NOMO-1 treated with DMSO at 0.1 percent for 48 hours (cell line): ENCODE measurements at regions not wholly inside any gene's neighbourhood (a gene's known extent, or its start where the extent isn't known, plus 50 kb on each side); places are given as distances from the start of the nearest gene placed in this dataset.

Experiments
- DNase-seq: peaks from one replicate; lab custom pipeline; 2025; ENCODE audit not compliant: unreplicated experiment; lab: John Stamatoyannopoulos, UW

GRCh38 chr4:96166806-96167205 lies 326.9 kb downstream of the PDHA2 start:
- no peak for DNase-seq

- no peak for DNase-seq
Observed at GRCh38 chr4:96170198-96170597, 330.3 kb downstream of the PDHA2 start.

DNA sequence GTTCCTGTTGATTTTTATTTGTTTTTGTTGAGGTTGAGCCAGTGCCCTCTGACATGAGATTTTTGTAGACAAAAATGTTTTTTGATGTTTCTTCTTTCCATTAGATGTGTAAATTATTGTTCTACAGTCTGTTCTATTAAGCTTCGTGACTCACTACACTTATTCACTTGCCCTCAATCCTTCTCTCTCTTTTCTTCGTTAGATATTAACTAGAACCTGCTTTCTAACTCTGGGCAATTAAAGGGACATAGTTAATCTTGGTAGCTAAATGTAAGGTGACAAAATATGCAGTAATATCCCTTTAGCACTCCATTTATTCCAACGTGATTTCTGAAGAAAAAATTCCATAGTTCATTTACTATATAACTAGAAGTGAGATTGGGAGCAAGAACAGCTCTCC lies 333.9 kb downstream of the PDHA2 start:
- no peak for DNase-seq

- DNase-seq, result no peak
Observed at GRCh38 chr4:96175871-96176270, 336.0 kb downstream of the PDHA2 start.

GRCh38 chr4:96183611-96184010 lies 343.7 kb downstream of the PDHA2 start:
- no peak for DNase-seq

DNA sequence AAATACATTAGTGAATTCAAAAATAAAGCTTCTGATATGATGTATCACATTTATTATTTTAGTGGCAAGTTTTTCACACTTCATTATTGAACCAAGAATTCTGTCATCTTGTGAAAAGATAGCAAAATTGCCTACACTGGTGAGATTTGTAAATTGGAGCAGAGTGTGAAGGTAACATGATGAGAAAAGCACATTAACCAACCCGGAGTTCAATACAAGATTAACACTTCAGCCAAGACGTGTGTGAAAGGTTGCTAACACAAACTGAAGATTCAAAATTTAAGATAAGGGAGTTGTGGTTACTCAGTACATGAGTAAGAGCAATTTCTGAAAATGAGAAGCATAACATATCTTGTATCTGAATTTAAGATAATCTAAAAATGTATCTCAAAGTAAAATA lies 346.7 kb downstream of the PDHA2 start:
- no peak for DNase-seq

DNA sequence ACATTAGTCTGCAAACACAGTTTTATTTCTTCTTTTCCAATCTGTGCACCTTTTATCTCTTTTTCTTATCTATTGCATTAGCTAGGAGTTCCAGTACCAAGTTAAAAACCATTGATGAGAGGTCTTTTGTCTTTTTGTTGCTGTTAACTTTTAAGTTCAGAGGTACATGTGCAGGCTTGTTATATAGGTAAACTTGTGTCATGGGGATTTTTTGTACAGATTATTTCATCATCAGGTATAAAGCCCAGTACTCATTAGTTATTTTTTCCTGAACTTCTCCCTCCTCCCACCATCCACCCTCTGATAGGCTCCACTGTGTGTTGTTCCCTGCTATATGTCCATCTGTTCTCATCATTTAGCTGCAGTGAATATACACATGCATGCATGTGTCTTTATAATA lies 349.9 kb downstream of the PDHA2 start:
- DNase-seq, result no peak

- no peak for DNase-seq
Observed at GRCh38 chr4:96193061-96193460, 353.2 kb downstream of the PDHA2 start.

DNA sequence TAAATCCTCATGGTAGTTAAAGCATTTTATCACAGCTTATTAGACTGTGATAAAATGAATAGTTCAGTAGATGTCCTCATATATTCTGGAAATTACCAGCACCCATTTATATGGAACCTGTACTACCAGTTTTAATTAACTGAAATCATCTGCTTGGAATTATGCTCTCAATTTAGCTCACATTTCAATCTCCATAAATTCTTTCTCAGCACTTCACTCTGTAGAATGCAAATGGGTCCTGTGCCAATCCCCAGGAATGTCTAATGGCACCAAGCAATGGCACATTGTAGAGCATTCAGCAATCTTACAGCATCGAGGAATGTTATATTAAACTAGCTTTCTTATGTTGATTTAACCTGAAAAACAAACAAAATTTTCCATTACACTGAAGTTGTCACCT lies 355.1 kb downstream of the PDHA2 start:
- no peak for DNase-seq

DNA sequence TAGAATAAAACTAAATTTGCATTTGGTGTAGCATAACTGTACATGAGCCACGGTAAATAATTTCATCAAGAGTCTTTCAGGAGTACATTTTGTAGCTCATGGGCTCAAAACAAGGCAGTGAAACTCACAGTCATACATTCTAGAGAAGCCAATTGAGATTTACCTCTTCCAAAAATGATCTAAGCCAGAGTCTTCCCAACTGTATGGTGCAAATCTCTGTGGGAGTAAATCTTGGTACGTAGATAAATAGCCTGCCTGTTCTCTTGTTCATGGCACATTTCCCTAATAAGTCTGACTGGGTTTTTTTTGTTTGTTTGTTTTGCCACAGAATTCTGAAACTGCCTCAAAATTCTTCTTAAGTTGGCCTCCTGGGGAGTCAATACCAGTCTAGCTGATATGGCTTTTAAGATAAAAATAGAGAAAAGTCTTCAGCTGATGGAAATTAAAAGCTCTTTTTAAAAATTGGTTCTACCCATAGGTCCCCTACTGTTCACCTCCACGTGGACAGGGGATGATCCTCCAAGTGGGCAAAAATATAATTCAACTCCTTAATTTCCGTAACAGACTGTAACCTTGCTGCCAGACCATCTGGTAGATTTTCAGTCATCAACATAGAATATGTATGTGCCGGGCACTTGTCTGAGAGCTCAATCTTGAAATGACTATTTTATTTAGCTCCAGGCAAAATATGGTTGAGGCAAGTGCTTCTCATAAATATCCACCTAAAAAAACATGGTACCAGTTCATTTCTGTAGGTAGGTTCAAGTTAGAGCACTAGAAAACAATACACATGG lies 365.4 kb downstream of the PDHA2 start:
- DNase-seq, result no peak

DNA sequence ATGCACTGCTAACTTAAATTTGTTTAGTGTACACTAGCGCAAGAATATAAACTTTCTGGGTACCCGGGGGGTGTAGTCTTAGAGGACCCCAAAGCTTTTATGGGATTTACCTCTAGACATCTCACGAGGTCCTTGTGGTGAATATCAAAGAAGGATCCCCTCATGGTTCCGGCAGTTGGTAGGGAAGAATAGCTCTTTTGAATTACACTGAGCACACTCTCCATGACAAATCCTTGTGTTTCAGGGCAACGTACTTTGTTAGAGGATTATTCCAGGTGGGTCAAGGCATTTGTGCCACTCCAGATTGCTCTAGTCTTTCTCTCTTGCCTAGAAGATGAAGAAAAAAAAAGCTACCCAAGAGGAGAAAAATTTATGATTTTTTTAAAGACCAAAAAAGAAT lies 387.6 kb downstream of the PDHA2 start:
- DNase-seq, result no peak

DNA sequence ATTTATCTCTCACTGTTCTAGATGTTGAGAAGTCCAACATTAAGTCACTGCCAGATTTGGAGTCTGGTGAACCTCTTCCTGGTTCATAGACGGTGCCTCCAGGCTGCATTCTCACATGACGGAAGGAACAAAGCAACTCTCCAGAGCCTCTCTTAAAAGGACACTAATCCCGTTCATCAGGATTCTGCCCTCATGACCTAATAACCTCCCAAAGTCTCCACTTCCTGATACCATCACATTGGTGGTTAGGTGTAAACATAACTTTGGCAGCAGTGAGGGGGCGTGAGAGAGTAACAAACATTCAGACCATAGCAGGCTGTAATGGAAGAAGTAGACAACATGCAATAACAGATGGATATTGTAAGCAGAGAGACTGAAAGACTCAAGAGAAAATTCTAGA lies 388.6 kb downstream of the PDHA2 start:
- no peak for DNase-seq

DNA sequence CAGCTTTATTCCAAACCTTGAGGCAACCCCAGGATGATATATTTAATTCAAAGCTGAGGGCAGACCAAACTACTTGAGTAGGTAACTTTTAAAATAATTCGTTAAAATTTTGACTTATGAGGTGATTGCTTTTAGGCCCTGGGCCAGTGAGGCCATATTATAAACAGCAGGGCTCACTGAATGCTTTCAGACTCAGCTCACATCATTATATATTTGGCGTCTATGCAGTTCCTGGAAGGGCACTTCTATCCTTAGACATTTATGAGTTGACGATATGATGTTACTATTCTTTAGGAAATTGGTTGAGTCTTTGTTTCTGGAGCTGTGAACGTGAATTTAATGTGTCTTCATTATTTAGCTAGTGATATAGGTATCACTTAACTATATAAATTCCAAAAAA lies 400.1 kb downstream of the PDHA2 start:
- no peak for DNase-seq

DNA sequence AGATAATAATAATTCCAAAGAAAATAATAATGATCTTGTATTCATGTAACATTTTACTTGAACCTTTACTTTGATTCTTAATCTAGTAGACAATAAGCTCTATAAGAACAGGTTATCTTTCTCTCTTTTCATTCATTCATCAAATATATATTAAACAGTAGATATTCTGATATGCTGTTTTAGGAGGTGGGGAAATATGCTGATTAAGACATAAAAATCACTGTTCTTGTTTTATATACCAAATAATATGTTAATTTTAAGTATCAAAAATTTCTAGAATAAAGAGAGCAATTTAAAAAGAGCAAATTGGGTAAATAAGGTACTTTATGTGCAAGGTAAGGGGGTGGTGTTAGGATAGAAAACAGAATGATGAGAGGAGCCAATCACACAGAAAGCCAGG lies 401.9 kb downstream of the PDHA2 start:
- DNase-seq, result no peak

DNA sequence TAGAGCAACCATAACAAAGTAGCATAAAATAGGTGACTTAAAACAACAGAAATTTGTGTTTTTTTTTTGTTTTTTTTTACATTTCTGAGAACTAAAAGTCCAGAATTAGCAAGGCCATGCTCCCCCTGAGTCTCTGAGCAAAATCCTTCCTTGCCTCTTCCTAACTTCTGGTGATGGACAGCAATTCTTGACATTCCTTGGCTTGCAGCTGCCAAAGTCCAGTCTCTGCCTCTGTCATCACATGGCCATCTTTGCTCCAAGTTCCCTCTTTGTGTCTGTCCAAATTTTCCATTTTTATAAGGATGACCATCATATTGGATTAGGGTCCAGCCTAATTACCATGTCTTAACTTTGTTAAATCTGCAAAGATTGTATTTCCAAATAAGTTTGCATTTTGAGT lies 407.2 kb downstream of the PDHA2 start:
- no peak for DNase-seq

DNA sequence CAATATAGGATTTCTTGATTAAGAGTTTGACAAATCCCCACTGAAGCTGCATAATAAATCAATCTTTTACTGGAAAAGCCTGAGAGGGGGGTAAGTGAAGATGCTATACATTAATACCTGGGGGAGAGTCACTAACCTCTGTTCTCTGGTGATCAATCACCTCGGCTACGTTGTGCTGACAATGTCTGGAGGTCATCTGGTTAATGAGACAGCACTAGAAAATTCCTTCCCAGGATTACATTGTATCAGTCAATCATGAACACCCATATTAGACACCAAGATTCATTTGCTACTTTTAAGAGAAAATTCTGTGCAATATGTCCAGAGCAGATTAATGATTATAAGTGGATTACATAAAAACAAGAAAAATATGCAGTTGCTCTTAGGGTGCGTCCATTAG lies 408.3 kb downstream of the PDHA2 start:
- no peak for DNase-seq

DNA sequence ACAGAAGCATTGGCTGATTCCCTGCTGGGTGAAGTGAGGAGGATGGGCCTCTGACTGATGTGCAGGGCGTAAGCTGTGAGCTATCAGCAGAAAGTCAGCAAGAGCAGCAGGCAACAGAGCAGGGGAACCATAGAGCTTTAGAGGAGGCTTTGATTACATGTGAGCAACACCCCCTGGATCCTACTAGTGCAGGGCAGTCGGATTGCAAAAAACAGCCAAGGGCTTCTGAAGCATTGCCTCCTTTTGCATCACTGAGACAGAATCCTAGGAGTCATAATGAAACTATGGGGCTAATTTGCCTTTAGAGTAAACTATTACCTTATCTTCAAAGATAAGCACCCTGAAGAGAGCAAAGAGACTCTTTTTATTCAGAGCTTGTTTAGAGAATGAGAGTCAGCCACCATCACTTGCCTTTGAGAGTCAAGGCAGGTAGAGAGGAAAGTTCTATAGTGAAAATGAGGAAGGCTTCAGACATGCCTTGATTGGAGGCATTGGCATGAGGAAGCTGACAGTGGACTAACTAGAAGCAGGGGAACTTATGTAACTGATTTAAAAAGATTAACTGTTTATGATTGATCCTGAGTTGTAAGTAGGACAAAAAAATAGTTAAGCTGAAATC lies 420.3 kb downstream of the PDHA2 start:
- no peak for DNase-seq

- no peak for DNase-seq
Observed at GRCh38 chr4:96262057-96262456, 422.2 kb downstream of the PDHA2 start.

DNA sequence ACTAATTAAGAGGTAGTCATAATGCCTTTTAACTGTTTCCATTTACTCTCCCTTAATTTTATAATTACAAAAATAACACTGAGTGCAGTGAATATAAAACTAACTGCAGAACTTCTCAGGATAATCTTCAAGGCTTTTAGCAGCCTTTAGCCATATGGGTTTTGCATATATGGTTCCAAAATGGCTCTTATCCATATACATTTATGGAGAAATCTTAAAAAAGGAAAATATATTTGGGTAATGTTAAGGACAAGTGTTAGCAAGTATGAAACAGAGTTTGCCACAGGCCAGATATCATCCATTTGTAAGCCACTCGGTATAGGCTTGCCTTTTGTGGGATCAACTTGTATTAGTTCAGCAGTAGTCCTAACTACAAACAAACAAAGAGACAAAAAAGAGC lies 423.4 kb downstream of the PDHA2 start:
- DNase-seq, result no peak

DNA sequence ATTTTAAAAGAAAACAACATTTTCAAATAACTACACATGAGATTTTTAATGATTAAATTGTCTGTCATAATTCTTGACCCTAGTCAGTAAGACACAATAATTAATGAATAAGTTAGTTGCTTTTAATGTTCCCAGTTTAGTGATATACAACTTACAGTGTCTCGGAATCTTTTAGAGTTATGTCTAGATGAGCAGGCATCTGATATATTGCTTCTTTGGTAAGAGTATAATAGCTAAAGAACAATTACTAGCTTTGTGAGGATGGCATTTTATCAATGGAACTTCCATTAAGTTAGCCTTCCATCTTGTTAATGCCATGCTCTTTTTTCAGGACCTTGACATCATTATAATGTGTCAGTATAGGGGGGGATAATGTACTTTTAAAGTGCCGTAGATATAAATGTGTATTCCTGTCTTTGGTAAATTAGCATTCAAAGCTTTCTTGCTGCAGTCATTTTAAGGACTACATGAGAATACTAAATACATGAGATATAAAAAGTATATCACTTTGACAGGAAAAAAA lies 425.1 kb downstream of the PDHA2 start:
- DNase-seq, result no peak

- DNase-seq, result no peak
Observed at GRCh38 chr4:96293806-96294205, 453.9 kb downstream of the PDHA2 start.

- no peak for DNase-seq
Observed at GRCh38 chr4:96295143-96295741, 455.3 kb downstream of the PDHA2 start.
